ENCODE measurements at regions not wholly inside any gene's neighbourhood (a gene's known extent, or its start where the extent isn't known, plus 50 kb on each side); places are given as distances from the start of the nearest gene placed in this dataset.

DNA sequence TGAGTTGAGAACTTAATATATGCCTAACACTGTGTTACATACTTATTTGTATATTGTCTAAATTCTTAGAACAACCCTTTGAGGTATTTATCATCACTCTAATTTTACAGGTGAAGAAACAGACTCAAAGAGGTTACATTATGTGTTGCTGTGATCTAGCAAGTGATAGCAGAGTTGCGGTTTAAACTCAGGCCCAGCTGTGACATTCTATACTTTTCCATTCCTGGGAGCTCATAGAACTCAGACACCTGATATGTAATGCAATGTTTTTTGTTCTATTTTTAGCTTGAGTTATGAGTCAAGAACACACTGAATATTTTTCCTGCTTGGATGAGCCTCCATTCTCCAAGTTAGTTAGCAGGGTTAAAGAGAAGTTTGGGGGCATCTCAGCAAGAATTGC is 449.7 kb upstream of the DDI1 start:
- TF ChIP-seq EZH2phosphoT487 (IDR thresholded peaks at IDR 0.05; ENCODE audit: low read depth, severe bottlenecking, unreplicated experiment) (no peak), EZH2 (IDR thresholded peaks at IDR 0.05; ENCODE audit: borderline replicate concordance) (no peak)
- TF ChIP-seq, protein P1, sequence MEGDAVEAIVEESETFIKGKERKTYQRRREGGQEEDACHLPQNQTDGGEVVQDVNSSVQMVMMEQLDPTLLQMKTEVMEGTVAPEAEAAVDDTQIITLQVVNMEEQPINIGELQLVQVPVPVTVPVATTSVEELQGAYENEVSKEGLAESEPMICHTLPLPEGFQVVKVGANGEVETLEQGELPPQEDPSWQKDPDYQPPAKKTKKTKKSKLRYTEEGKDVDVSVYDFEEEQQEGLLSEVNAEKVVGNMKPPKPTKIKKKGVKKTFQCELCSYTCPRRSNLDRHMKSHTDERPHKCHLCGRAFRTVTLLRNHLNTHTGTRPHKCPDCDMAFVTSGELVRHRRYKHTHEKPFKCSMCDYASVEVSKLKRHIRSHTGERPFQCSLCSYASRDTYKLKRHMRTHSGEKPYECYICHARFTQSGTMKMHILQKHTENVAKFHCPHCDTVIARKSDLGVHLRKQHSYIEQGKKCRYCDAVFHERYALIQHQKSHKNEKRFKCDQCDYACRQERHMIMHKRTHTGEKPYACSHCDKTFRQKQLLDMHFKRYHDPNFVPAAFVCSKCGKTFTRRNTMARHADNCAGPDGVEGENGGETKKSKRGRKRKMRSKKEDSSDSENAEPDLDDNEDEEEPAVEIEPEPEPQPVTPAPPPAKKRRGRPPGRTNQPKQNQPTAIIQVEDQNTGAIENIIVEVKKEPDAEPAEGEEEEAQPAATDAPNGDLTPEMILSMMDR (IDR thresholded peaks at IDR 0.05; ENCODE audit: poor library complexity), result no peak
- Histone ChIP-seq H2AFZ (no peak overlapping the region), H3K4me3 (no peak overlapping the region), H3K27me3 (no peaks in the 10 kb centered on the region), H3K36me3 (replicated peaks; ENCODE audit: insufficient read depth, low read depth) (no peaks in the 10 kb centered on the region), H3K9me3 (ENCODE audit: low read depth) (no peaks in the 10 kb centered on the region), H3K4me1 (ENCODE audit: insufficient read depth) (no peaks in the 10 kb centered on the region), H4K20me1 (ENCODE audit: insufficient read depth, poor library complexity, severe bottlenecking) (no peaks in the 10 kb centered on the region), H3K79me2 (no peaks in the 10 kb centered on the region), H3K27ac (no peak overlapping the region), H3K9me2 (replicated peaks; ENCODE audit: insufficient read depth) (no peaks in the 10 kb centered on the region), H3K4me2 (no peak overlapping the region)
- DNase-seq (ENCODE audit: low spot score), result no peak
- WGBS (ENCODE audit: low lambda C conversion rate, missing lambda C conversion rate), result 43% methylated on average over 1 of the region's 1 CpG

DNA sequence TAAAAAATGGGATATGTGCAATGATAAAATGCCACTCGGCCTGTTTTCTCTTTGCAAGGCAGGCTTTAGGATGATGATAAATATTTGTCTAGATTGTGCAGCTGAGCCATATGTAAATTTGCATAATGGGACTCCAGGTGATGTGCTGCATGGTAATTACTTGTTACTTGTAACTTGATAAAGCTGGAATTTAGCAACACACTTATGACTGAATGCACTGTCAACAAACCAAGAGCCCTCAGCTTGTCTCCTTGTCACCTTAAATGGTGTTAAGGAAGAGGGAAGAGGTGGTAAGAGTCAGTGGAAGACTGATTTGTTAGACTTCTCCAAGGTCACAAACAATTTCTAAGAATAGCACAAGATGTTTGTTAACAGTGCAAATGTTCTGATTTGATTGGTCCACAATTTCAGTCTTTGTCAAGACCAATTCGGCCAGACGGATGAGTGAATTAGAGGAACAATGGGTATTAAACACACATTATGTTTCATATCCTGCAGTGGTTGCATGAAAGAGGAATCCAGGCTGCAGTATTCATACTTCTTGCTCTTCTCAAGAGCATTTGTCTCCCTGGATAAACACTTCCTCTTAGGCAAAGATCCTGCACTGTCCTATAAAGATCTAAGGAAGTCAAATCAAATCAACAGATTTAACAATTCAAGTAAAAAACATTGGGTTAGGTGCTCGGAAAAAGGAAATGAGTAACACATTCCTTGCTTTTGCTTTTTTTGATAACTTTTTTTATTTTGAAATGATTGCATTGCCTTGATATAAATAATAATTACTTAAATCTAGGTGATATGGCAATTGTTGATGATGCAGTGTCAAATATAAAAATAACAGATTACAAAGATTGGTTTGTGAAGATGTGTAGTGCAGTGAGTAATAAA is 448.3 kb upstream of the DDI1 start:
- WGBS (ENCODE audit: low lambda C conversion rate, missing lambda C conversion rate), result 75% methylated on average over 4 of the region's 4 CpGs
- H3K27ac ChIP-seq, result peak overlapping the region; percentile 37
- no peaks in the 10 kb centered on the region for H3K9me2 ChIP-seq (replicated peaks; ENCODE audit: insufficient read depth)
- no peak overlapping the region for H3K4me2 ChIP-seq
- TF ChIP-seq EZH2 (IDR thresholded peaks at IDR 0.05; ENCODE audit: borderline replicate concordance), result no peak
- TF ChIP-seq EZH2phosphoT487 (IDR thresholded peaks at IDR 0.05; ENCODE audit: low read depth, severe bottlenecking, unreplicated experiment), result no peak
- TF ChIP-seq, protein P1 (IDR thresholded peaks at IDR 0.05; ENCODE audit: poor library complexity), result no peak
- DNase-seq (ENCODE audit: low spot score), result peak; percentile 12
- no peaks in the 10 kb centered on the region for H3K36me3 ChIP-seq (replicated peaks; ENCODE audit: insufficient read depth, low read depth)
- no peak overlapping the region for H3K4me3 ChIP-seq
- no peaks in the 10 kb centered on the region for H3K9me3 ChIP-seq (ENCODE audit: low read depth)
- H3K79me2 ChIP-seq, result no peaks in the 10 kb centered on the region
- no peaks in the 10 kb centered on the region for H4K20me1 ChIP-seq (ENCODE audit: insufficient read depth, poor library complexity, severe bottlenecking)
- no peaks in the 10 kb centered on the region for H3K4me1 ChIP-seq (ENCODE audit: insufficient read depth)
- no peak overlapping the region for H2AFZ ChIP-seq
- H3K27me3 ChIP-seq, result no peaks in the 10 kb centered on the region

DNA sequence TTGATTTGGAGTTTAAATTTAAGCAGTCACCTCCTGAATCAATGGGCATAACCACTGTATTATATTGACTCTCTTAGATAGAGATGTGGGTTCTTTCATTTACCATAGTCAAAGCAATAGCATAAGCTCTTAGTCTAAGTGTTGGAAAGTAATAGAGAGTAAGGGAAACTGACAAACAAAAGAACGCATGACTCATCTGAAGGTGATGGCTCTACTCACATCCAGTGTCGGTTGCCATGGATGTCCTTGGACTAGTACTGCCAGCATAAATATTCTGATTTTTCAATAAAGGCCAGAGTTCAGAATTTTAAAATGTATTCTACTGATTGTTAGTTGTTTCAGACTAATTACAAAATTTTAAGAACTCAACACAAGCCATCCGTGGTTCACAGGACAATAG is 444.9 kb upstream of the DDI1 start:
- TF ChIP-seq, protein P1 (IDR thresholded peaks at IDR 0.05; ENCODE audit: poor library complexity), result no peak
- TF ChIP-seq EZH2 (IDR thresholded peaks at IDR 0.05; ENCODE audit: borderline replicate concordance) (no peak), EZH2phosphoT487 (IDR thresholded peaks at IDR 0.05; ENCODE audit: low read depth, severe bottlenecking, unreplicated experiment) (no peak)
- Histone ChIP-seq H3K36me3 (replicated peaks; ENCODE audit: insufficient read depth, low read depth) (no peaks in the 10 kb centered on the region), H2AFZ (no peak overlapping the region), H3K27ac (no peak overlapping the region), H3K4me2 (no peak overlapping the region), H3K27me3 (no peaks in the 10 kb centered on the region), H3K4me3 (no peak overlapping the region), H3K9me3 (ENCODE audit: low read depth) (no peaks in the 10 kb centered on the region), H3K4me1 (ENCODE audit: insufficient read depth) (no peaks in the 10 kb centered on the region), H4K20me1 (ENCODE audit: insufficient read depth, poor library complexity, severe bottlenecking) (no peaks in the 10 kb centered on the region), H3K9me2 (replicated peaks; ENCODE audit: insufficient read depth) (no peaks in the 10 kb centered on the region), H3K79me2 (no peaks in the 10 kb centered on the region)
- 88% methylated on average over 3 of the region's 3 CpGs for WGBS (ENCODE audit: low lambda C conversion rate, missing lambda C conversion rate)
- DNase-seq (ENCODE audit: low spot score), result no peak
